ENCODE measurements at regions not wholly inside any gene's neighbourhood (a gene's known extent, or its start where the extent isn't known, plus 50 kb on each side); places are given as distances from the start of the nearest gene placed in this dataset.

DNA sequence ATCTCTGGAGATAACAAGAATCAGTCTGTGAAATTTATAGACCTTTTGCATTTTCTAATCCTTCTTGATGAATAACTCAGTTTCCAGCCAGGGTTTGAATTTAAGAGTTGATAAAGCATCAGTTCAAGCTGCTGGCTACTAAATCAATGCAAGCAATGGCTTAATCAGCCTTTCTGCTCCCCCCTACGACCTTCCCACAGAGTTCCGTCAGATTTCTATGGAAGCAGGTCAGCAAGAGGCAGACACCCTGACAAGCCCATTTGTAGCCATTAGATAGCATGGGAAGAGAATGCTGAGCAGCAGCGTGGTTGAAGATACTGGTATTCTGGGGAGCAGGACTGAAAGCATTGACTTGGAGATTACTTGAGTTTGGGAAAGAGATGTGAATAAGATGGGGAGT, 868.1 kb downstream of the KCNJ2 start:
- Histone ChIP-seq H3K4me1 (no peaks in the 10 kb centered on the region), H3K4me3 (no peak overlapping the region), H3K27me3 (no peaks in the 10 kb centered on the region), H3K36me3 (no peaks in the 10 kb centered on the region), H3K9me3 (no peaks in the 10 kb centered on the region), H3K27ac (no peak overlapping the region)
- intact Hi-C loops (cut with DNase I; ENCODE audit: low total_unique reads) = no loop called here
- TF ChIP-seq, protein P1, sequence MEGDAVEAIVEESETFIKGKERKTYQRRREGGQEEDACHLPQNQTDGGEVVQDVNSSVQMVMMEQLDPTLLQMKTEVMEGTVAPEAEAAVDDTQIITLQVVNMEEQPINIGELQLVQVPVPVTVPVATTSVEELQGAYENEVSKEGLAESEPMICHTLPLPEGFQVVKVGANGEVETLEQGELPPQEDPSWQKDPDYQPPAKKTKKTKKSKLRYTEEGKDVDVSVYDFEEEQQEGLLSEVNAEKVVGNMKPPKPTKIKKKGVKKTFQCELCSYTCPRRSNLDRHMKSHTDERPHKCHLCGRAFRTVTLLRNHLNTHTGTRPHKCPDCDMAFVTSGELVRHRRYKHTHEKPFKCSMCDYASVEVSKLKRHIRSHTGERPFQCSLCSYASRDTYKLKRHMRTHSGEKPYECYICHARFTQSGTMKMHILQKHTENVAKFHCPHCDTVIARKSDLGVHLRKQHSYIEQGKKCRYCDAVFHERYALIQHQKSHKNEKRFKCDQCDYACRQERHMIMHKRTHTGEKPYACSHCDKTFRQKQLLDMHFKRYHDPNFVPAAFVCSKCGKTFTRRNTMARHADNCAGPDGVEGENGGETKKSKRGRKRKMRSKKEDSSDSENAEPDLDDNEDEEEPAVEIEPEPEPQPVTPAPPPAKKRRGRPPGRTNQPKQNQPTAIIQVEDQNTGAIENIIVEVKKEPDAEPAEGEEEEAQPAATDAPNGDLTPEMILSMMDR (IDR thresholded peaks at IDR 0.05) = no peak
- no peak for DNase-seq

DNA sequence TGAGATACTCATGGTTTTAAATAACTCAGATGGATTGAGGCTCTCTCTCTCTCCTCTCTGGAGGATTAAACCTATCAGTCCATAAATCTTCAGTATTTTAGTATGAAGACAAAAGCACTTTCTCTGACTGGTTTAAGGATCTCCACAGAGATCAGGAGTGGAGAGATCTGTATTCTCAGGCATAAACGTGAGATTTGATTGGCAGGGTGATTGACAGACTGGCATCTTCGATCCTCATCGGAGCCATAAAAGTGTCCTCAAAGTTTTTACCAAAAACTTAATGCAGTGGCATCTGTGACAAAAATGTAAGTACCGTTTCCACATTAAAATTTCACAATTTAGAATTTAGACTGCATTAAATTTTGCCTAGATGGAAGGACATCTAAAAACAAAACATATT, 870.1 kb downstream of the KCNJ2 start:
- DNase-seq = no peak
- TF ChIP-seq, protein P1 (IDR thresholded peaks at IDR 0.05) = no peak
- H3K27ac ChIP-seq = no peak overlapping the region
- intact Hi-C loops (cut with DNase I; ENCODE audit: low total_unique reads) = no loop called here
- no peaks in the 10 kb centered on the region for H3K27me3 ChIP-seq
- H3K36me3 ChIP-seq = no peaks in the 10 kb centered on the region
- no peak overlapping the region for H3K4me3 ChIP-seq
- H3K9me3 ChIP-seq = no peaks in the 10 kb centered on the region
- no peaks in the 10 kb centered on the region for H3K4me1 ChIP-seq

DNA sequence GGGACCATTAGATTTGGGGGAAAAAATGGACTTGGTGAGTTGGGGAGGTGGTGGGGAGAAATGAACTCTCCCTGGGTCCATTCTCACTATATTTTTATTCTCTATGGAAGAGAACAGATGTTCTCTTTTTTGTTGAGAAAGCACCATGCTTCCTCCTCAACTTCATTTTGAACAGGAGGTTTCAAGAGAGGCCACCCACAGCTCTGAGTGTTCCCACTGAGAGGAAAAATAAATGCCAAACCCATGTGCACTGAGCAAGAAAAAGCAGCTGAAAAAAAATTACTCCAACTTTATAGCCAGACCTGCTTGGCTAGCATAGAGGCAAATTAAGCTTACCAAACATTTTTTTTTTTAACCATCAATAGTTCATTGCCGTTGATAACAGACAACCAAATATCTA, 883.6 kb downstream of the KCNJ2 start:
- Histone ChIP-seq H3K27ac (no peak overlapping the region), H3K9me3 (no peaks in the 10 kb centered on the region), H3K27me3 (no peaks in the 10 kb centered on the region), H3K4me1 (no peaks in the 10 kb centered on the region), H3K36me3 (no peaks in the 10 kb centered on the region), H3K4me3 (no peak overlapping the region)
- DNase-seq = no peak
- intact Hi-C loops (cut with DNase I; ENCODE audit: low total_unique reads) = no loop called here
- TF ChIP-seq, protein P1 (IDR thresholded peaks at IDR 0.05) = no peak

DNA sequence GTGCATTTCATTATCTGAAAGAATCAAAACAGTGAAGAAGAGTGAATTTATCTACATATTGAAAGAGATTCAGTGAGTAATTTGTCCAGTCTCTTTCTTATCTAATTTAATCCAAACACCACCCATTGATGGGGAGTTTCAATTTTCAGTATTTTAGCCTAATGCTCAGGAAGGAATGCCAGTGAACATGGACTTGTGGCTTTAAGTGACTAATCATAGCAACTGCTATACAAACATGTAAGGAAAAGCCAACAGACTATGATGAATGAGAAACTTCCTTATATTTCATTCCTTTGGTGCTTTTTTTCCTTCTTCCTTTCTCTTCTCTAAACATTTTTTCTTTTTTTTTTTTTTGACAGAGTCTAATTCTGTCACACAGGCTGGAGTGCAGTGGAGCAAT, 885.8 kb downstream of the KCNJ2 start:
- no peak overlapping the region for H3K27ac ChIP-seq
- no peaks in the 10 kb centered on the region for H3K9me3 ChIP-seq
- TF ChIP-seq, protein P1 (IDR thresholded peaks at IDR 0.05) = no peak
- no peak overlapping the region for H3K4me3 ChIP-seq
- no peaks in the 10 kb centered on the region for H3K27me3 ChIP-seq
- H3K36me3 ChIP-seq = no peaks in the 10 kb centered on the region
- no peaks in the 10 kb centered on the region for H3K4me1 ChIP-seq
- no peak for DNase-seq
- intact Hi-C loops (cut with DNase I; ENCODE audit: low total_unique reads) = no loop called here

DNA sequence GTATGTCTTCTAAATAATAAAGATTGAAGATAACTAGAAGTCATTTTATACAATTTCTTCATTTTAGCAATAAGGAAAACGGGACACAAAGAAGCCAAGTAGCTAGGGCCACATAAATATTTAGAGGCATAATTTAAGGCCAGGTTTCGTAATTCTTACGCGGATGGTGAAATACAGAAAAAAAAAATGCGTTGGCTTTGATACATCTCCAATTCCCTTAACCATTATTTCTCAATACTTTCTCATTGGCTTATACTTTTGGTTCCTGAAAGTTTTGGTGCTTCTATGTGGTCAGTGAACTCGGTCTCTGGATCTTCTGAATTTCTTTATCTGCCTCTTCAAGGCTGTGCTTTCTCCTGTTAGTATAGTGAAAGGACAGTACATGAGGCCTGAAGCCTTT, 888.1 kb downstream of the KCNJ2 start:
- TF ChIP-seq, protein P1 (IDR thresholded peaks at IDR 0.05) = no peak
- H3K27ac ChIP-seq = no peak overlapping the region
- no peaks in the 10 kb centered on the region for H3K4me1 ChIP-seq
- H3K27me3 ChIP-seq = no peaks in the 10 kb centered on the region
- no peak for DNase-seq
- intact Hi-C loops (cut with DNase I; ENCODE audit: low total_unique reads) = no loop called here
- no peaks in the 10 kb centered on the region for H3K9me3 ChIP-seq
- no peaks in the 10 kb centered on the region for H3K36me3 ChIP-seq
- H3K4me3 ChIP-seq = no peak overlapping the region

DNA sequence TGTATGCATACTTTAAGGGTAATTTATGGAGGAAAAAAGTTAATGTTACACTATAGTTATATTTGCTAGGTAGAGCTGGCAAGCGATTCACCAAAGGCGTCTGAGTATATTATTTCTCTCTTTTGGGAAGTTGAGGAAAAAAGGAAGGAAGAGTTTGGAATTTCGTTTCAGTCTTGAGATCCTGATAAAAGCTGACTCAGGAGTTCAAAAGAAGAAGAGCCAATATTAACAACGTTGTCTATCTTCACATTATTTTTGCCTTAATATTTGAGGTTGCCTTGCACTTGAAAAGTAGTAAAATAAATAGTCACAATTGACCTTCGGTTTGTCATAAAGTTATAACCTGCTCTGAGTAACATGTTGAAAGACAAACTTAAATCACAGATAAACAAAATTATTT, 888.6 kb downstream of the KCNJ2 start:
- Histone ChIP-seq H3K4me1 (no peaks in the 10 kb centered on the region), H3K27me3 (no peaks in the 10 kb centered on the region), H3K36me3 (no peaks in the 10 kb centered on the region), H3K27ac (no peak overlapping the region), H3K4me3 (no peak overlapping the region), H3K9me3 (no peaks in the 10 kb centered on the region)
- intact Hi-C loops (cut with DNase I; ENCODE audit: low total_unique reads) = no loop called here
- TF ChIP-seq, protein P1 (IDR thresholded peaks at IDR 0.05) = no peak
- DNase-seq = no peak

All from tibial artery (tissue), 4 donors.